Panc1 (cell line): ENCODE measurements at regions not wholly inside any gene's neighbourhood (a gene's known extent, or its start where the extent isn't known, plus 50 kb on each side); places are given as distances from the start of the nearest gene placed in this dataset.

Source experiments
- POLR2AphosphoS5 ChIP-seq: IDR thresholded peaks from 2 replicates; pipeline ENCODE4 v1.6.1; 2012; ENCODE audit warnings: mild to moderate bottlenecking, low read depth, low read length, moderate library complexity
- SIN3A ChIP-seq: IDR thresholded peaks from 2 replicates; pipeline ENCODE4 v1.6.1; 2012; ENCODE audit warnings: low read depth, mild to moderate bottlenecking, low read length, moderate library complexity, borderline replicate concordance; ENCODE audit not compliant: insufficient read depth
- TCF7L2 ChIP-seq: IDR thresholded peaks from 2 replicates; pipeline ENCODE4 v1.6.1; 2011; ENCODE audit warnings: mild to moderate bottlenecking, low read depth, low read length, inconsistent platforms
- TF ChIP-seq, protein P1 (sequence below): fragments of 450-650 bp; IDR thresholded peaks from 2 replicates; pipeline ENCODE4 v1.5.1; 2017; ENCODE audit warnings: mild to moderate bottlenecking
- TF ChIP-seq, protein P2 (sequence below), 2 experiments: IDR thresholded peaks; 2 replicates each; pipeline ENCODE4 v1.6.1; 2011 to 2012; ENCODE audit warnings: low read depth in 2 of 2, control low read depth in 1 of 2, low read length in 1 of 2, mild to moderate bottlenecking in 1 of 2, moderate library complexity in 1 of 2; ENCODE audit not compliant: insufficient read depth in 1 of 2

DNA sequence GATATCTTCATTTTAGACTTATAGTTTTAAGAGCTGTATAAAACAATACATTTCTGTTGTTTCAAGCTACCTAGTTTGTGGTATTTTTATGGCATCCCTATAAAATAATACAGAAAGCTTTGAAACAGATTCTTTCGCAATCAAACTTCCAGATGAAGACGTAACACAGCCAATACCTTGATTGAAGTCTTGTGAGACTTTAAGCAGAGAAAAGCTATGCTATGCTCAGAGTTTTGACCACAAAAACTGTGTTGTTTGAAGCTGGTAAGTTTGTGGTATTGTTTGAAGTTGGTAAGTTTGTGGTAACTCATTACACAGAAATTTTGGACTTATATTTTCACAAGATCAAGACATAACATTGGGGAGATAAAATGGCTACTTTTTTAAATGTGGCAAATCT, 201.8 kb upstream of the UGT8 start:
- TF ChIP-seq, protein P1, sequence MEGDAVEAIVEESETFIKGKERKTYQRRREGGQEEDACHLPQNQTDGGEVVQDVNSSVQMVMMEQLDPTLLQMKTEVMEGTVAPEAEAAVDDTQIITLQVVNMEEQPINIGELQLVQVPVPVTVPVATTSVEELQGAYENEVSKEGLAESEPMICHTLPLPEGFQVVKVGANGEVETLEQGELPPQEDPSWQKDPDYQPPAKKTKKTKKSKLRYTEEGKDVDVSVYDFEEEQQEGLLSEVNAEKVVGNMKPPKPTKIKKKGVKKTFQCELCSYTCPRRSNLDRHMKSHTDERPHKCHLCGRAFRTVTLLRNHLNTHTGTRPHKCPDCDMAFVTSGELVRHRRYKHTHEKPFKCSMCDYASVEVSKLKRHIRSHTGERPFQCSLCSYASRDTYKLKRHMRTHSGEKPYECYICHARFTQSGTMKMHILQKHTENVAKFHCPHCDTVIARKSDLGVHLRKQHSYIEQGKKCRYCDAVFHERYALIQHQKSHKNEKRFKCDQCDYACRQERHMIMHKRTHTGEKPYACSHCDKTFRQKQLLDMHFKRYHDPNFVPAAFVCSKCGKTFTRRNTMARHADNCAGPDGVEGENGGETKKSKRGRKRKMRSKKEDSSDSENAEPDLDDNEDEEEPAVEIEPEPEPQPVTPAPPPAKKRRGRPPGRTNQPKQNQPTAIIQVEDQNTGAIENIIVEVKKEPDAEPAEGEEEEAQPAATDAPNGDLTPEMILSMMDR: no peak
- TF ChIP-seq POLR2AphosphoS5 (no peak), TCF7L2 (no peak), SIN3A (no peak)
- TF ChIP-seq, protein P2, sequence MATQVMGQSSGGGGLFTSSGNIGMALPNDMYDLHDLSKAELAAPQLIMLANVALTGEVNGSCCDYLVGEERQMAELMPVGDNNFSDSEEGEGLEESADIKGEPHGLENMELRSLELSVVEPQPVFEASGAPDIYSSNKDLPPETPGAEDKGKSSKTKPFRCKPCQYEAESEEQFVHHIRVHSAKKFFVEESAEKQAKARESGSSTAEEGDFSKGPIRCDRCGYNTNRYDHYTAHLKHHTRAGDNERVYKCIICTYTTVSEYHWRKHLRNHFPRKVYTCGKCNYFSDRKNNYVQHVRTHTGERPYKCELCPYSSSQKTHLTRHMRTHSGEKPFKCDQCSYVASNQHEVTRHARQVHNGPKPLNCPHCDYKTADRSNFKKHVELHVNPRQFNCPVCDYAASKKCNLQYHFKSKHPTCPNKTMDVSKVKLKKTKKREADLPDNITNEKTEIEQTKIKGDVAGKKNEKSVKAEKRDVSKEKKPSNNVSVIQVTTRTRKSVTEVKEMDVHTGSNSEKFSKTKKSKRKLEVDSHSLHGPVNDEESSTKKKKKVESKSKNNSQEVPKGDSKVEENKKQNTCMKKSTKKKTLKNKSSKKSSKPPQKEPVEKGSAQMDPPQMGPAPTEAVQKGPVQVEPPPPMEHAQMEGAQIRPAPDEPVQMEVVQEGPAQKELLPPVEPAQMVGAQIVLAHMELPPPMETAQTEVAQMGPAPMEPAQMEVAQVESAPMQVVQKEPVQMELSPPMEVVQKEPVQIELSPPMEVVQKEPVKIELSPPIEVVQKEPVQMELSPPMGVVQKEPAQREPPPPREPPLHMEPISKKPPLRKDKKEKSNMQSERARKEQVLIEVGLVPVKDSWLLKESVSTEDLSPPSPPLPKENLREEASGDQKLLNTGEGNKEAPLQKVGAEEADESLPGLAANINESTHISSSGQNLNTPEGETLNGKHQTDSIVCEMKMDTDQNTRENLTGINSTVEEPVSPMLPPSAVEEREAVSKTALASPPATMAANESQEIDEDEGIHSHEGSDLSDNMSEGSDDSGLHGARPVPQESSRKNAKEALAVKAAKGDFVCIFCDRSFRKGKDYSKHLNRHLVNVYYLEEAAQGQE (IDR thresholded peaks at IDR 0.05; ENCODE audit: insufficient read depth in 1 of 2, low read depth in 2 of 2, low read length in 1 of 2): no peak
